Pons (tissue), 1 donor: ENCODE measurements at regions not wholly inside any gene's neighbourhood (a gene's known extent, or its start where the extent isn't known, plus 50 kb on each side); places are given as distances from the start of the nearest gene placed in this dataset.
"Not testable (repeated sequence)": the region's sequence is repeated elsewhere in the genome, so short reads cannot be mapped to it uniquely, and the experiment has no call there.

Experiments used
- DNase-seq: peaks from one replicate; pipeline ENCODE4 v3.0.0-alpha.2; 2016; ENCODE audit warnings: low spot score

DNA sequence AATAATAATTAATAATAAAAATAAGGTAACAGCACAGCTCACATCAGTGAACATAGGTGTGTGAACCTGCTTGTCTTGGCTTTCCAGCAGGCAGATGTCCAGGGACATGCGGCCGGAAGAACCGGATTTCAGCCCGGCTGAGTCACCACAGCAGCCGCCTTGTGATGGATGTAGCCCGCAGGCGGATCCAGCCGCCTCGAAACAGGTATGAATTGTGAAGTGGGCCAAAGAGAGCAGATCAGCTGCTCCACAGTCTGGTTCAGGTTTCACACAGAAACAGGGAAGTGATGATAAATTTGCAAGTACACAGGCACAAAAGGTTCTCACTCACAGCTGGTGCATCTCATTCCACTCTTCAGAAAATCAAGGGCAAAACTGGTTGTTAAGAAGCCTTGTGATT, 55.1 kb downstream of the ID4 start:
- DNase-seq = peak; percentile 5

DNA sequence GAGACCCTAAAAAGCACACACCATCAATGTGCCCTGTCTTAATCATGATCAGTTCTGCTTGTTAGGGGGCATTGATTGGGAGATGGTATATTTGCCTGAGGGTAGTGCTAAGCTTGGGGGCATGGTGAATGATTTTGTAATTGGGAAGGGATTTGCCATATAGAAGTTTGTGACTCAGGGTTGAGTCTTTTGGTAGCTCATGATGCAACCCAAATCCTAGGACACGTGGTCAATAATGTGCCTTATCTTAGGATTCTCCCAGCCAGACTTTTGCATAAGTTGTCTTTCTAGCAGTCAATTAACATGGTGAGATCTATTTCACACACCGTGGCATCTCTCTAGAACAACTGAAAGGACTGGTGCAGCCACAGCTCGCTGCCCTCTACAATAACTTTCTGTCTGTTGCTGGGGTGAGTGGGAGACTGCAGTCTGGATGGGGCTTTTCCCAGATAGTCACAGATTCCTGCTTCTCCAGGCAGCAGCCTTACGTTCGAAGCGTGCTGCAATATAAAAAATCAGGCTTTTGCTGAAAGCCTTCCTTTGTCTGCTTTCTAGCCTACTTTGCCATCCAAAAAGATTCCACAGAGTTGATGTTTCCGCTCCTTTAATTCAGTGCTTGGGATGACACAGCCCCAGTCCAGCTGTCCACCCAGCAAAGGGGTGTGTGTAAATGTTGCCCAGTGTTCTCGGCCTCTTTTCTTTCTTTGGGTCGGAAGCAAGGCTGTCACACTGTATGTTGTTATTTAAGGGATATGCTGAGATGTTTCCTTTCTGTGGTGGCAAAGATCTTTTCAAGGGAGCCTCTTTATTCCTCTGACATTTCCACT, 58.9 kb downstream of the ID4 start:
- DNase-seq = peak; percentile 18

DNA sequence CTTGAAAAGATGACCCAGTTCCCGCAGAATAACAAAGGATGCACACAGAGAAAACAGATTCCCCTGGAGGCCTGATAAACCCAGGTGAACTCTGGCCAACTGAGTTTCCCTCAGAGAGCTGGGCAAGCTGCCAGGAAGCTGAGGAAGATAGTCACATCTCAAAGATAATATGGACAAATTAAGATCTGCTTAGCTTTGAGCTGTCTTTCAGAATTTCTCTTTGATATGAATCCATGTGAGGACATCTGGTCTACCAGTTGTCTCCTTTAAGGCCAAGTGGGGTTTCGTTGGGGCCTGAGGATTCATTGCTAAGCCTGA, 59.5 kb downstream of the ID4 start:
- peak; percentile 17 for DNase-seq

GRCh38 chr6:19898141-19898740, 61.1 kb downstream of the ID4 start:
- no peak for DNase-seq

GRCh38 chr6:19902201-19902600, 65.0 kb downstream of the ID4 start:
- DNase-seq = no peak

DNA sequence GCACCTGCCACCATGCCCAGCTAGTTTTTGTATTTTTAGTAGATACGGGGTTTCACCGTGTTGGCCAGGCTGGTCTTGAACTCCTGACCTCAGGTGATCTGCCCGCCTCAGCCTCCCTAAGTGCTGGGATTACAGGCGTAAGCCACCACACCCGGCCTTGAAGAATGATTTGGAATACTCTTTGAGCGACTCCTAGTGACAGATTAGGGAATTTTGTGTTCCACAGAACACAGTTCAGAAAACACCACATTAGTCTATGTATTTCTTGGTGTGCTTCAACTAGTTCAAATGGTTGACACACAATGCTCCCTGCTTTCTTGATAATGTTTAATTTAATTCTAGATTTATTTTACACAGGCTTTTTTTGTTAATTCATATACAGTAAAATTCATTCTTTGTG, 67.2 kb downstream of the ID4 start:
- not testable (repeated sequence) for DNase-seq

DNA sequence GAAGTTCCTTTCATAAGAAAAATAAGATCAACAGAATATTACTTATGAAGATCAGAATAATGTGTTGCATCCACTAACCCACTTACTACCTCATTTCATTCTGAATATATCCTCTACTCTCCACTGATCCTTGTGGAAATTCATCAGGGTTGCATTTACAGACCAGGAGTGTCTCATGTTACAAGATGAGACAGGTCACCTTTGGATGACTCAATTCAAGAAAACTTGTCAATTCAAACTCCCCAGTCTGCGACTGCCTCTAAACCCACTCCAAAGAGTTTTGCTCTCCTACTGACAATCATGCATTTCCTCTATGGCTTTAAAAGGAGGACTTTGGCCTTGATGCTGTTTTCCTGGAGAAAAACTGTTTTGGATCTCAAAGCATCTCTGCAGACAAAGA, 68.4 kb downstream of the ID4 start:
- no peak for DNase-seq

DNA sequence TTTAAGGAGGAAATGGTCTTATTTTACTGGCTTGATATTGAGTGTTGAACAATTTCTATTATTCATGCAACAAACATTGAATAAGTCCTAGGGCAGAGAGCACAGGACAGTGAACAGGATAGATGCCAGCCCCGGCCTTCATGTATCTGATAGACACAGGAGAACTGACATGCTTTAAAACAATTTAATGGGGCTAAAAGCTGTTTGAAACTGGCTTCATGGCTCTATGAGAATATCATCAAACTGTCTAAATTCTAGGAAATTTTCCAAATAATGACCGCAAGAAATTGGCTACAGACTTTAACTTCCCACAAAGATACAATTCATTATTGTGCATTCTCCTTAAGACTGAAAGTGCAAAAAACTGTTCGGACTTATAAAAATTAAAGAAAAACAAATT, 69.0 kb downstream of the ID4 start:
- DNase-seq = no peak

- no peak for DNase-seq
Measured at GRCh38 chr6:19911223-19911622, 74.1 kb downstream of the ID4 start.

- DNase-seq = no peak
Measured at GRCh38 chr6:19918436-19918835, 81.3 kb downstream of the ID4 start.

- no peak for DNase-seq
Measured at GRCh38 chr6:19921786-19922185, 84.6 kb downstream of the ID4 start.

DNA sequence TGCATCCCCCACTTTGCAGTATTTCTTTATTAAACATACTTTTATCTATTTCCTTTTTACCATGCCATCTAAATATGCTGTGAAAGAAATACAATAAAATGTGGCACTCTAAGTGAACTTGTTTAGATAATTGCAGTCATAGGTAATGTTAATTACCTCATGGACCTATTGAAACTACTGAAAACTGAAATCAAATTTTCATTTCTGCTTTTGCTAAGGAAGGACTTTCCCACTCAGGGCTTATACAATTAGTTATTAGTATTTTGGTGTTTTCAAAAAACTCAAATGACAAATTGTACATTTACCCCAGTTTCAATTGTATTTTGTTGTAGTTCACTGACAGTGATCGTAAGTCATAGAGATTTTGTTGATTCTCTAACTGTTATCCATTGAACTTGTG, 88.4 kb downstream of the ID4 start:
- no peak for DNase-seq

GRCh38 chr6:19928461-19928860, 91.3 kb downstream of the ID4 start:
- no peak for DNase-seq

DNA sequence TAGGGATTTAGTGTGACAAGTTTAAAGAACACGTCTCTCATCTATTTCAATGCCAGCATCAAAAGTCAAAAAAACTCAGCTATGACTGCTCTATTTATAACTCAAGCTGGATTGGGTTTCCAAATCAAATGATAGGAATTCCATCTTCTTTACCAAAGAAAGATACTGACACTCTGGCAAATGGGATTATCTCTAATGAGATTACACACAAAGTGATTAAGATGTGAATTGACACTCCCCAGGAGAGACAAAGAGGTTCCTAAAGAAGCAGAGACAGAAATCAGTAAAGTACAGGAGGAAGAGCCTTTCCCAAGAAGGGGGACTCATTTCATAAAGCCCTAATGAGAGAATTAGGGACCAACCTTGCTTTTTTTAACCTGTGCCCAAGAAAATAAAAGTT, 92.1 kb downstream of the ID4 start:
- no peak for DNase-seq

- no peak for DNase-seq
Measured at GRCh38 chr6:19934996-19935591, 97.9 kb downstream of the ID4 start.

GRCh38 chr6:19939321-19939720, 102.2 kb downstream of the ID4 start:
- not testable (repeated sequence) for DNase-seq

DNA sequence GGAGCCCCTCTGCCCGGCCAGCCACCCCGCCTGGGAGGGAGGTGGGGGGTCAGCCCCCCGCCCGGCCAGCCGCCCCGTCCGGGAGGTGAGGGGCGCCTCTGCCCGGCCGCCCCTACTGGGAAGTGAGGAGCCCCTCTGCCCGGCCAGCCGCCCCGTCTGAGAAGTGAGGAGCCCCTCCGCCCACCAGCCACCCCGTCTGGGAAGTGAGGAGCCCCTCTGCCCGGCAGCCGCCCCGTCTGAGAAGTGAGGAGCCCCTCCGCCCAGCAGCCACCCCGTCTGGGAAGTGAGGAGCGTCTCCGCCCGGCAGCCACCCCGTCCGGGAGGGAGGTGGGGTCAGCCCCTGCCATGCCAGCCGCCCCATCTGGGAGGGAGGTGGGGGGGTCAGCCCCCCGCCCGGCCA, 102.8 kb downstream of the ID4 start:
- not testable (repeated sequence) for DNase-seq

DNA sequence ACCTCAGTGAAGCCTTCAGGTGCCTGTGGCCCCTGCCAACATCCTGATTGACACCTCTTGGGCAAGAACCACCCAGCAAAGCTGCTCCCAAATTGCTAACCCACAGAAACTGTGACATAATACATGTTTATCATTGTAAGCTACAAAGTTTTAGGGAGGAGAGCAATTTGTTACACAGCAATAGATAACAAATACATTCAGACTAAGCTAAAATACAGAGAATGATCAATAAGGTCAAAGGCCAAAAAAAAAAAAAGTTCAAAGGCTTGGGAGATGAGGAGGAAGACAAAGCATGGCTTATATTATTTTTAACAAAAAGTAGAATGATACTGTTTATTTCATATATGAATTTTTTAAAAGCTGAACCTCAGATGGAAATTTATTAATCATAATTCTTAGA, 105.9 kb downstream of the ID4 start:
- no peak for DNase-seq

DNA sequence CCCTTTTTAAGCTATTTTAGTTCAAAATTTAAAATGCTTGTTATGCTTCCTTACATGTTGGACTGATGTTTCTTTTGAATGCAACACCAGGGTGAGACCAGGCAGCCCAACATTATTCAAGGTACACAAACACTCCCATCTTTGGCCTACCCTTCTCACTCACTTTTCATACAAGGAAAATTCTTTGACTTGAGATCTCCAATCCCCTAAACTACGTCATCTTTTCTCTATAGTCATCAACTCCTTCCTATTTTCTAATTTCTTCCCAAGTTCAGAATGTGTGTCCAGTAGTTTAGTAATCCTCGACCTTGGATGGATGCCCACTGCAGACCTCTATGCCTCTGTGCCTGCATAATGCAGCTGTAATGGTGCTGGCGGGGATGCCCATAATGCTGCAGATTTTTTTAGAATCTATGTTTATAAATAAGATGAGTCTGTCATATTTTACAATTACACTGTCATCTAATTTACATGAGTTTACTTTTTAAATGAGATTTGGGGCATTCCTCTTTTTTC, 108.7 kb downstream of the ID4 start:
- DNase-seq = no peak

GRCh38 chr6:19949155-19949554, 112.0 kb downstream of the ID4 start:
- no peak for DNase-seq

GRCh38 chr6:19964115-19964514, 126.9 kb downstream of the ID4 start:
- DNase-seq = no peak

DNA sequence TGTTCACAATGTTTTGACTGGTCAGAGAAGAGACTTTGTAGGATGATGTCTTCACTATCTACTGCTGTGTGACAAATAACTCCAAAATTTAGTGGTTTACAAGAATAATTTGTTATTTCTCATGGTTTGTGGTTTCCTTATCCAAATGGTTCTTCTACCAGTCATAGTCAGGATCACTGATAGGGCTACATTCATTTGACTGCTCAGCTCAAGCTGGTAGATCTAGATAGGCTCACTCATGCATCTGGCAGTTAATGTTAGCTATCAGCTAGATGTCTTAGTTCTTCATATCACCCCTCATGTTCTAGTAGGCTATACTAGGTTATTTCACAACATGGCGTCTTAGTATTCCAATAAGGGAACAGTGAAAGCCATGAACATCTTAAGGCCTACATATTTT, 131.0 kb downstream of the ID4 start:
- no peak for DNase-seq

GRCh38 chr6:19972221-19972620, 135.1 kb downstream of the ID4 start:
- no peak for DNase-seq
